Adrenal gland (tissue), 9 donors: ENCODE measurements at regions not wholly inside any gene's neighbourhood (a gene's known extent, or its start where the extent isn't known, plus 50 kb on each side); places are given as distances from the start of the nearest gene placed in this dataset.

Source experiments
- DNase-seq, 7 donors: peaks; one replicate each; pipeline ENCODE4 v3.0.0-alpha.2; 2019 to 2020
- H3K27ac ChIP-seq, 5 donors: fragments of 200-600 bp; sonication (generic) in 4 of 5; 1 replicate in 3 of 5; 2 replicates in 2 of 5; pipeline versions ENCODE4 v1.5.1 to v1.8.0; 2016 to 2020; ENCODE audit warnings: mild to moderate bottlenecking in 1 of 5
- H3K27me3 ChIP-seq: fragments of 200-600 bp; 2 replicates; pipeline ENCODE4 v1.8.0; 2021
- H3K36me3 ChIP-seq, 2 donors: fragments of 200-600 bp; replicated peaks in 1 of 2; 1 replicate in 1 of 2; 2 replicates in 1 of 2; pipeline versions ENCODE4 v1.5.1 to v1.8.0; 2018 to 2022
- H3K4me1 ChIP-seq, 2 donors: fragments of 200-600 bp; replicated peaks in 1 of 2; 1 replicate in 1 of 2; 2 replicates in 1 of 2; pipeline versions ENCODE4 v1.5.1 to v1.8.0; 2018 to 2021
- H3K4me3 ChIP-seq, 4 donors: fragments of 200-600 bp; sonication (generic) in 3 of 4; one replicate each; pipeline ENCODE4 v1.5.1; 2016 to 2018
- H3K9me3 ChIP-seq, 3 donors: fragments of 200-600 bp; sonication (generic) in 1 of 3; replicated peaks in 1 of 3; 1 replicate in 2 of 3; 2 replicates in 1 of 3; pipeline versions ENCODE4 v1.5.1 to v1.8.0; 2016 to 2021
- CTCF ChIP-seq, 6 experiments: fragments of 450-650 bp in 4 of 6; fragments of 200-600 bp in 2 of 6; sonication (generic) in 1 of 6; IDR thresholded peaks; 1 replicate in 5 of 6; 2 replicates in 1 of 6; pipeline versions ENCODE4 v1.5.1 to v1.8.0; 2016 to 2021; ENCODE audit warnings: antibody characterized with exemption in 6 of 6, mild to moderate bottlenecking in 2 of 6, moderate library complexity in 1 of 6
- POLR2A ChIP-seq, 2 donors: fragments of 450-650 bp; IDR thresholded peaks; one replicate each; pipeline ENCODE4 v1.6.1; 2017; ENCODE audit warnings: antibody characterized with exemption in 2 of 2, mild to moderate bottlenecking in 2 of 2, moderate library complexity in 1 of 2
- WGBS, 4 donors: extraction: QIAGEN DNeasy Blood & Tissue Kit in 2 of 4; methylation state at CpG; one replicate each; pipeline versions ENCODE4 v1.1.5 to v1.1.7; 2013 to 2017; 5-methylcytosine and 5-hydroxymethylcytosine counted together
- intact Hi-C, 2 donors: fragments of 100-400 bp; cut with DNase I; formaldehyde crosslinking; loops; one replicate each; pipeline versions ENCODE4 v1.14.1 to v1.15.0; 2022 to 2023
- donor health status: healthy with polysubstance abuse.
- donor health status: Bipolar disorder and iron deficiency.
- donor health status: DM: yes; HTN: yes; CAD: no.
- donor health status: DM: no; HTN: no; CAD: no.
- donor health status: DM: no; HTN: no; CAD: no.

- intact Hi-C loops: no loop called here
- Histone ChIP-seq H3K36me3 (no peaks in the 10 kb centered on the region), H3K27ac (no peak overlapping the region), H3K4me1 (no peaks in the 10 kb centered on the region), H3K27me3 (peaks cover 8% of the 10 kb centered on the region), H3K4me3 (no peak overlapping the region), H3K9me3 (no peaks in the 10 kb centered on the region)
- 95 to 98% (median 97%) methylated on average over 2 of the region's 2 CpGs for WGBS, 4 donors
- no peak for DNase-seq
- TF ChIP-seq POLR2A (IDR thresholded peaks at IDR 0.05) (no peak), CTCF (IDR thresholded peaks at IDR 0.05) (no peak)
These were observed 66.5 kb downstream of the POLR2M start for GRCh38 chr15:57773051-57773450.

- TF ChIP-seq POLR2A (IDR thresholded peaks at IDR 0.05) (no peak), CTCF (IDR thresholded peaks at IDR 0.05) (no peak)
- no peak for DNase-seq
These were observed 70.5 kb downstream of the POLR2M start for GRCh38 chr15:57777003-57777402.

GRCh38 chr15:57780471-57780870 lies 74.0 kb downstream of the POLR2M start:
- no peak for DNase-seq

More at GRCh38 chr15:57777003-57777402, 70.5 kb downstream of the POLR2M start:
- Histone ChIP-seq H3K36me3 (no peaks in the 10 kb centered on the region), H3K4me3 (no peak overlapping the region), H3K9me3 (no peaks in the 10 kb centered on the region), H3K27me3 (peaks cover 16% of the 10 kb centered on the region), H3K4me1 (no peaks in the 10 kb centered on the region), H3K27ac (no peak overlapping the region)
- 74 to 91% (median 86%) methylated on average over 4 of the region's 4 CpGs for WGBS, 4 donors
- intact Hi-C loops: no loop called here

GRCh38 chr15:57782731-57783130 lies 76.2 kb downstream of the POLR2M start:
- no peak for DNase-seq
- Histone ChIP-seq H3K4me3 (no peak overlapping the region), H3K4me1 (no peaks in the 10 kb centered on the region), H3K9me3 (no peaks in the 10 kb centered on the region), H3K36me3 (no peaks in the 10 kb centered on the region), H3K27ac (no peak overlapping the region), H3K27me3 (peaks cover 9% of the 10 kb centered on the region)
- WGBS, 4 donors: 77 to 91% (median 87%) methylated on average over 6 of the region's 6 CpGs
- intact Hi-C loops: no loop called here
- TF ChIP-seq POLR2A (IDR thresholded peaks at IDR 0.05) (no peak), CTCF (IDR thresholded peaks at IDR 0.05) (no peak)

More at GRCh38 chr15:57780471-57780870, 74.0 kb downstream of the POLR2M start:
- Histone ChIP-seq H3K4me1 (no peaks in the 10 kb centered on the region), H3K4me3 (no peak overlapping the region), H3K27ac (no peak overlapping the region), H3K36me3 (no peaks in the 10 kb centered on the region), H3K27me3 (peaks cover 9% of the 10 kb centered on the region), H3K9me3 (no peaks in the 10 kb centered on the region)
- intact Hi-C loops: no loop called here
- TF ChIP-seq CTCF (IDR thresholded peaks at IDR 0.05): no peak
- no peak for TF ChIP-seq POLR2A (IDR thresholded peaks at IDR 0.05)
- 63 to 70% (median 69%) methylated on average over 4 of the region's 4 CpGs for WGBS, 4 donors
